HL-60 (cell line): ENCODE measurements at regions not wholly inside any gene's neighbourhood (a gene's known extent, or its start where the extent isn't known, plus 50 kb on each side); places are given as distances from the start of the nearest gene placed in this dataset.

Source experiments
- CTCF ChIP-seq: IDR thresholded peaks from one replicate; pipeline ENCODE4 v1.5.1; 2011; ENCODE audit warnings: low read length, control low read depth, inconsistent platforms; ENCODE audit not compliant: insufficient read depth
- GABPA ChIP-seq: IDR thresholded peaks from 2 replicates; pipeline ENCODE4 v1.6.1; 2012; ENCODE audit warnings: low read depth
- POLR2AphosphoS5 ChIP-seq: IDR thresholded peaks from 2 replicates; pipeline ENCODE4 v1.6.1; 2012; ENCODE audit warnings: low read depth
- REST ChIP-seq: IDR thresholded peaks from 2 replicates; pipeline ENCODE4 v1.6.1; 2012; ENCODE audit warnings: low read depth; ENCODE audit not compliant: insufficient replicate concordance

- TF ChIP-seq CTCF = no peak
- TF ChIP-seq POLR2AphosphoS5 = no peak
- no peak for TF ChIP-seq GABPA
- TF ChIP-seq REST = no peak
These were observed 116.8 kb upstream of the COX7C start for GRCh38 chr5:86500947-86501346.
